Fibroblast of lung (primary cell): ENCODE measurements at regions not wholly inside any gene's neighbourhood (a gene's known extent, or its start where the extent isn't known, plus 50 kb on each side); places are given as distances from the start of the nearest gene placed in this dataset.

ENCODE experiments used
- EZH2 ChIP-seq: IDR thresholded peaks from 2 replicates; pipeline ENCODE4 v1.5.1; 2012; ENCODE audit warnings: low read length, control low read depth, mild to moderate bottlenecking; ENCODE audit errors: missing control alignments
- TF ChIP-seq, protein P1 (sequence below), 2 donors: IDR thresholded peaks in 1 of 2; conservative IDR thresholded peaks in 1 of 2; 1 replicate in 1 of 2; 2 replicates in 1 of 2; pipeline ENCODE4 v1.5.1; 2011 to 2012; ENCODE audit warnings: low read length in 2 of 2, control low read depth in 1 of 2, inconsistent platforms in 1 of 2, low read depth in 1 of 2, mild to moderate bottlenecking in 1 of 2

- TF ChIP-seq, protein P1, sequence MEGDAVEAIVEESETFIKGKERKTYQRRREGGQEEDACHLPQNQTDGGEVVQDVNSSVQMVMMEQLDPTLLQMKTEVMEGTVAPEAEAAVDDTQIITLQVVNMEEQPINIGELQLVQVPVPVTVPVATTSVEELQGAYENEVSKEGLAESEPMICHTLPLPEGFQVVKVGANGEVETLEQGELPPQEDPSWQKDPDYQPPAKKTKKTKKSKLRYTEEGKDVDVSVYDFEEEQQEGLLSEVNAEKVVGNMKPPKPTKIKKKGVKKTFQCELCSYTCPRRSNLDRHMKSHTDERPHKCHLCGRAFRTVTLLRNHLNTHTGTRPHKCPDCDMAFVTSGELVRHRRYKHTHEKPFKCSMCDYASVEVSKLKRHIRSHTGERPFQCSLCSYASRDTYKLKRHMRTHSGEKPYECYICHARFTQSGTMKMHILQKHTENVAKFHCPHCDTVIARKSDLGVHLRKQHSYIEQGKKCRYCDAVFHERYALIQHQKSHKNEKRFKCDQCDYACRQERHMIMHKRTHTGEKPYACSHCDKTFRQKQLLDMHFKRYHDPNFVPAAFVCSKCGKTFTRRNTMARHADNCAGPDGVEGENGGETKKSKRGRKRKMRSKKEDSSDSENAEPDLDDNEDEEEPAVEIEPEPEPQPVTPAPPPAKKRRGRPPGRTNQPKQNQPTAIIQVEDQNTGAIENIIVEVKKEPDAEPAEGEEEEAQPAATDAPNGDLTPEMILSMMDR (conservative IDR thresholded peaks at IDR 0.05 in 1 of 2, IDR thresholded peaks at IDR 0.05 in 1 of 2; ENCODE audit: low read depth in 1 of 2, low read length in 2 of 2) = no peak
- no peak for TF ChIP-seq EZH2
Measured at GRCh38 chr3:160055659-160056058, 67.0 kb downstream of the IL12A start.
